ENCODE measurements at regions not wholly inside any gene's neighbourhood (a gene's known extent, or its start where the extent isn't known, plus 50 kb on each side); places are given as distances from the start of the nearest gene placed in this dataset.

- TF ChIP-seq KLF16 (tag by site-specific recombination; IDR thresholded peaks at IDR 0.05) (no peak), PRDM6 (tag by site-specific recombination; IDR thresholded peaks at IDR 0.05) (no peak), ZNF677 (tag by site-specific recombination; IDR thresholded peaks at IDR 0.05) (no peak), GFI1B (tag by site-specific recombination; IDR thresholded peaks at IDR 0.05) (no peak)
- TF ChIP-seq, protein P1, sequence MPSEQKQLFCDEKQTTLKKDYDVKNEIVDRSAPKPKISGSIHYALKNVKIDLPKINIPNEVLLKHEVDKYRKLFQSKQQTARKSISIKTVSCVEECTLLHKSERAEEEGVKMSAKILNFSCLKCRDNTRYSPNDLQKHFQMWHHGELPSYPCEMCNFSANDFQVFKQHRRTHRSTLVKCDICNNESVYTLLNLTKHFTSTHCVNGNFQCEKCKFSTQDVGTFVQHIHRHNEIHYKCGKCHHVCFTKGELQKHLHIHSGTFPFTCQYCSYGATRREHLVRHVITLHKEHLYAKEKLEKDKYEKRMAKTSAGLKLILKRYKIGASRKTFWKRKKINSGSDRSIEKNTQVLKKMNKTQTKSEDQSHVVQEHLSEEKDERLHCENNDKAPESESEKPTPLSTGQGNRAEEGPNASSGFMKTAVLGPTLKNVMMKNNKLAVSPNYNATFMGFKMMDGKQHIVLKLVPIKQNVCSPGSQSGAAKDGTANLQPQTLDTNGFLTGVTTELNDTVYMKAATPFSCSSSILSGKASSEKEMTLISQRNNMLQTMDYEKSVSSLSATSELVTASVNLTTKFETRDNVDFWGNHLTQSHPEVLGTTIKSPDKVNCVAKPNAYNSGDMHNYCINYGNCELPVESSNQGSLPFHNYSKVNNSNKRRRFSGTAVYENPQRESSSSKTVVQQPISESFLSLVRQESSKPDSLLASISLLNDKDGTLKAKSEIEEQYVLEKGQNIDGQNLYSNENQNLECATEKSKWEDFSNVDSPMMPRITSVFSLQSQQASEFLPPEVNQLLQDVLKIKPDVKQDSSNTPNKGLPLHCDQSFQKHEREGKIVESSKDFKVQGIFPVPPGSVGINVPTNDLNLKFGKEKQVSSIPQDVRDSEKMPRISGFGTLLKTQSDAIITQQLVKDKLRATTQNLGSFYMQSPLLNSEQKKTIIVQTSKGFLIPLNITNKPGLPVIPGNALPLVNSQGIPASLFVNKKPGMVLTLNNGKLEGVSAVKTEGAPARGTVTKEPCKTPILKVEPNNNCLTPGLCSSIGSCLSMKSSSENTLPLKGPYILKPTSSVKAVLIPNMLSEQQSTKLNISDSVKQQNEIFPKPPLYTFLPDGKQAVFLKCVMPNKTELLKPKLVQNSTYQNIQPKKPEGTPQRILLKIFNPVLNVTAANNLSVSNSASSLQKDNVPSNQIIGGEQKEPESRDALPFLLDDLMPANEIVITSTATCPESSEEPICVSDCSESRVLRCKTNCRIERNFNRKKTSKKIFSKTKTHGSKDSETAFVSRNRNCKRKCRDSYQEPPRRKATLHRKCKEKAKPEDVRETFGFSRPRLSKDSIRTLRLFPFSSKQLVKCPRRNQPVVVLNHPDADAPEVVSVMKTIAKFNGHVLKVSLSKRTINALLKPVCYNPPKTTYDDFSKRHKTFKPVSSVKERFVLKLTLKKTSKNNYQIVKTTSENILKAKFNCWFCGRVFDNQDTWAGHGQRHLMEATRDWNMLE (tag by site-specific recombination; conservative IDR thresholded peaks at IDR 0.05; ENCODE audit: low read depth): no peak
Measured at GRCh38 chr9:19903076-19903475, 114.2 kb upstream of the SLC24A2 start (continued).

DNA sequence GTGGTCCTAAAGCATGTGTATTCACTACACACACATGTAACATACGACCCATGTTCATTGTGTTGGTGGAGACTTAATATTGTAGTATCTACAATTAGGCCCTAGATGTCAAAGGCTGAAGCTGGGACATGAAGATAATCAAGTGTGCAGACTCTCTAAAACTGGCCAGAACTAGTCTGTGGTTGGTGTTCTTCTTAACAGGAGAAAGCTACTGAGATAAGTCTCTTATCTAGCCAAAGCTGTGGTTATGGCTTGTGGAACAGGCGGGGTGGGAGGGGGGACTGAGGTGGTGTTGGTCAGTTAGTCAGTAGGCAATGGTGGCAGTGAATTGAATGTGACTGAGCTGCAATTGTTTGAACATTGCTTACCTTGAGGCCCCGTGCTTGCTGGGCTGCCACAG is 112.7 kb upstream of the SLC24A2 start:
- H3K4me1 ChIP-seq (ENCODE audit: control insufficient read depth, insufficient read depth, low read length): no peaks in the 10 kb centered on the region

More for the DNA sequence above, 112.7 kb upstream of the SLC24A2 start:
- TF ChIP-seq ZNF776 (tag by site-specific recombination; IDR thresholded peaks at IDR 0.05; ENCODE audit: borderline replicate concordance) (no peak), ZNF423 (tag by site-specific recombination; IDR thresholded peaks at IDR 0.05) (no peak), ZNF48 (tag by site-specific recombination; IDR thresholded peaks at IDR 0.05) (no peak), KLF16 (tag by site-specific recombination; IDR thresholded peaks at IDR 0.05) (no peak), ZNF121 (tag by site-specific recombination; IDR thresholded peaks at IDR 0.05) (no peak), ZNF785 (tag by site-specific recombination; IDR thresholded peaks at IDR 0.05) (no peak), REPIN1 (tag by site-specific recombination; IDR thresholded peaks at IDR 0.05; ENCODE audit: low read depth) (no peak), ZNF660 (tag by site-specific recombination; IDR thresholded peaks at IDR 0.05) (no peak), ZNF221 (tag by site-specific recombination; IDR thresholded peaks at IDR 0.05; ENCODE audit: borderline replicate concordance) (no peak), PRDM1 (tag by site-specific recombination; IDR thresholded peaks at IDR 0.05) (no peak), ELK4 (IDR thresholded peaks at IDR 0.05; ENCODE audit: borderline replicate concordance, low read depth, low read length) (no peak), RBAK (tag by site-specific recombination; IDR thresholded peaks at IDR 0.05) (no peak), ZIC2 (tag by site-specific recombination; IDR thresholded peaks at IDR 0.05) (no peak), GLIS2 (tag by site-specific recombination; IDR thresholded peaks at IDR 0.05) (no peak), PRDM2 (tag by site-specific recombination; IDR thresholded peaks at IDR 0.05; ENCODE audit: borderline replicate concordance) (no peak), HOXA7 (CRISPR knock-in tag; IDR thresholded peaks at IDR 0.05; ENCODE audit: borderline replicate concordance) (no peak)
- TF ChIP-seq, protein P2, sequence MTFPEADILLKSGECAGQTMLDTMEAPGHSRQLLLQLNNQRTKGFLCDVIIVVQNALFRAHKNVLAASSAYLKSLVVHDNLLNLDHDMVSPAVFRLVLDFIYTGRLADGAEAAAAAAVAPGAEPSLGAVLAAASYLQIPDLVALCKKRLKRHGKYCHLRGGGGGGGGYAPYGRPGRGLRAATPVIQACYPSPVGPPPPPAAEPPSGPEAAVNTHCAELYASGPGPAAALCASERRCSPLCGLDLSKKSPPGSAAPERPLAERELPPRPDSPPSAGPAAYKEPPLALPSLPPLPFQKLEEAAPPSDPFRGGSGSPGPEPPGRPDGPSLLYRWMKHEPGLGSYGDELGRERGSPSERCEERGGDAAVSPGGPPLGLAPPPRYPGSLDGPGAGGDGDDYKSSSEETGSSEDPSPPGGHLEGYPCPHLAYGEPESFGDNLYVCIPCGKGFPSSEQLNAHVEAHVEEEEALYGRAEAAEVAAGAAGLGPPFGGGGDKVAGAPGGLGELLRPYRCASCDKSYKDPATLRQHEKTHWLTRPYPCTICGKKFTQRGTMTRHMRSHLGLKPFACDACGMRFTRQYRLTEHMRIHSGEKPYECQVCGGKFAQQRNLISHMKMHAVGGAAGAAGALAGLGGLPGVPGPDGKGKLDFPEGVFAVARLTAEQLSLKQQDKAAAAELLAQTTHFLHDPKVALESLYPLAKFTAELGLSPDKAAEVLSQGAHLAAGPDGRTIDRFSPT (tag by site-specific recombination; IDR thresholded peaks at IDR 0.05): no peak
- Histone ChIP-seq H3K4me3 (ENCODE audit: low read depth, low read length) (no peak overlapping the region), H3K36me3 (ENCODE audit: control insufficient read depth in 2 of 2, insufficient read depth in 1 of 2, low read length in 2 of 2) (no peaks in the 10 kb centered on the region), H3K27ac (ENCODE audit: extremely low read depth, low read depth, low read length) (no peak overlapping the region), H3K9me3 (ENCODE audit: control insufficient read depth, insufficient read depth, low read depth, low read length) (no peaks in the 10 kb centered on the region)
- CTCF ChIA-PET: no interaction called here
- POLR2A ChIA-PET: no interaction called here

All from HEK293 (cell line).